HepG2 (cell line): ENCODE measurements at regions not wholly inside any gene's neighbourhood (a gene's known extent, or its start where the extent isn't known, plus 50 kb on each side); places are given as distances from the start of the nearest gene placed in this dataset.

Experiments used
- ATAC-seq: fragments of 200-7000 bp; cut with Tn5 transposase; 3 replicates; pipeline ENCODE4 v1.9.1; 2020; ENCODE audit warnings: mild to moderate bottlenecking, moderate library complexity
- BruUV-seq: library from RNA; stranded (reverse); fragments of 400-500 nt; replicated peaks from 2 replicates; lab custom pipeline; 2021; lab: Mats Ljungman, UMichigan
- CTCF ChIA-PET: fragments of 300-600 bp; formaldehyde crosslinking; extraction: SDS; loops from one replicate; lab custom pipeline; 2021; ENCODE audit warnings: low total read pairs, inconsistent platforms, low intra/inter-chr PET ratio; lab: Yijun Ruan, JAX
- POLR2A ChIA-PET: fragments of 350-600 bp; sonication (Branson Sonifier 250); formaldehyde crosslinking; loops from one replicate; lab custom pipeline; 2020; ENCODE audit warnings: antibody characterized with exemption, inconsistent platforms; lab: Yijun Ruan, JAX
- DNase-seq: peaks from one replicate; pipeline ENCODE4 v3.0.0-alpha.2; 2015; ENCODE audit warnings: low spot score
- FAIRE-seq: peaks from 3 replicates; lab custom pipeline; 2011; peaks lifted over from hg19 to GRCh38; lab: Jason Lieb, UNC
- H2AFZ ChIP-seq: one replicate; pipeline ENCODE4 v1.6.1; 2011; ENCODE audit warnings: low read length, inconsistent platforms
- H3K27ac ChIP-seq: fragments of 300-600 bp; 3 replicates; pipeline ENCODE4 v1.8.0; 2011; ENCODE audit warnings: mixed run types, mild to moderate bottlenecking, mixed read lengths, low read length, inconsistent platforms; ENCODE audit not compliant: insufficient read depth; ENCODE audit errors: extremely low read length
- H3K27me3 ChIP-seq, 2 experiments: fragments of 200-600 bp in 1 of 2; 2 replicates in 1 of 2; 3 replicates in 1 of 2; pipeline versions ENCODE4 v1.6.0 to v1.8.0; 2011; ENCODE audit warnings: low read length in 2 of 2, mild to moderate bottlenecking in 2 of 2, moderate library complexity in 2 of 2, inconsistent platforms in 1 of 2; ENCODE audit not compliant: insufficient read depth in 2 of 2, control insufficient read depth in 1 of 2
- H3K36me3 ChIP-seq, 2 experiments: fragments of 200-600 bp in 1 of 2; replicated peaks in 1 of 2; 2 replicates in 1 of 2; 3 replicates in 1 of 2; pipeline versions ENCODE4 v1.5.1 to v1.8.0; 2011; ENCODE audit warnings: low read length in 2 of 2, inconsistent platforms in 1 of 2; ENCODE audit not compliant: insufficient read depth in 2 of 2, control insufficient read depth in 1 of 2
- H3K4me1 ChIP-seq: 2 replicates; pipeline ENCODE4 v1.5.1; 2012; ENCODE audit warnings: low read length, inconsistent platforms; ENCODE audit not compliant: insufficient read depth
- H3K4me2 ChIP-seq: 2 replicates; pipeline ENCODE4 v1.6.0; 2011; ENCODE audit warnings: low read depth, low read length, inconsistent platforms
- H3K4me3 ChIP-seq, 3 experiments: fragments of 200-600 bp in 1 of 3; sonication (generic), shearing (Covaris generic) in 1 of 3; replicated peaks in 1 of 3; 2 replicates each; pipeline ENCODE4 v1.5.1; 2011 to 2016; ENCODE audit warnings: low read length in 3 of 3, inconsistent platforms in 2 of 3, low read depth in 2 of 3, mild to moderate bottlenecking in 2 of 3, control low read depth in 1 of 3, mixed read lengths in 1 of 3; ENCODE audit not compliant: insufficient read depth in 1 of 3
- H3K79me2 ChIP-seq: one replicate; pipeline ENCODE4 v1.6.1; 2011; ENCODE audit warnings: low read length, inconsistent platforms; ENCODE audit not compliant: insufficient read depth
- H3K9ac ChIP-seq: 2 replicates; pipeline ENCODE4 v1.6.0; 2011; ENCODE audit warnings: mild to moderate bottlenecking, low read depth, low read length, inconsistent platforms; ENCODE audit not compliant: insufficient read depth
- H3K9me3 ChIP-seq: 2 replicates; pipeline ENCODE4 v1.5.1; 2012; ENCODE audit warnings: mild to moderate bottlenecking, low read length
- H4K20me1 ChIP-seq: 2 replicates; pipeline ENCODE4 v1.6.0; 2011; ENCODE audit warnings: inconsistent platforms, mild to moderate bottlenecking, low read length, moderate library complexity; ENCODE audit not compliant: insufficient read depth
- IRF1 ChIP-seq: sonication (generic); formaldehyde crosslinking; IDR thresholded peaks from 2 replicates; pipeline ENCODE4 v1.4.0; 2020; ENCODE audit warnings: low read depth, mild to moderate bottlenecking, missing genetic modification reagents
- KIAA2018 ChIP-seq: sonication (generic); formaldehyde crosslinking; IDR thresholded peaks from 2 replicates; pipeline ENCODE4 v1.5.0; 2020; ENCODE audit warnings: mild to moderate bottlenecking, missing genetic modification reagents, borderline replicate concordance
- NONO ChIP-seq, 2 experiments: fragments of 450-650 bp in 1 of 2; sonication (generic) in 1 of 2; formaldehyde crosslinking in 1 of 2; IDR thresholded peaks in 1 of 2; conservative IDR thresholded peaks in 1 of 2; 2 replicates each; pipeline versions ENCODE4 v1.6.1 to v1.8.0; 2017 to 2022; ENCODE audit warnings: mild to moderate bottlenecking in 1 of 2, missing genetic modification reagents in 1 of 2, moderate library complexity in 1 of 2
- PCBP2 ChIP-seq: fragments of 200-400 bp; formaldehyde crosslinking; optimal IDR thresholded peaks from 2 replicates; pipeline ENCODE3; 2018; ENCODE audit warnings: low read length, low read depth; ENCODE audit not compliant: poor library complexity, severe bottlenecking
- PHF5A ChIP-seq: IDR thresholded peaks from one replicate; pipeline ENCODE4 v1.6.1; 2018; ENCODE audit warnings: low read depth, missing genetic modification reagents; ENCODE audit not compliant: unreplicated experiment
- POGZ ChIP-seq: sonication (generic); formaldehyde crosslinking; IDR thresholded peaks from 2 replicates; pipeline ENCODE4 v1.4.0; 2020; ENCODE audit warnings: mild to moderate bottlenecking, missing genetic modification reagents
- ZBTB1 ChIP-seq: sonication (generic); formaldehyde crosslinking; IDR thresholded peaks from 2 replicates; pipeline ENCODE4 v1.4.0; 2020; ENCODE audit warnings: missing genetic modification reagents, borderline replicate concordance
- ZC3H4 ChIP-seq: sonication (generic); formaldehyde crosslinking; IDR thresholded peaks from 2 replicates; pipeline ENCODE4 v1.4.0; 2020; ENCODE audit warnings: missing genetic modification reagents, borderline replicate concordance
- ZNF260 ChIP-seq: sonication (generic); formaldehyde crosslinking; IDR thresholded peaks from 2 replicates; pipeline ENCODE4 v1.4.0; 2020; ENCODE audit warnings: missing genetic modification reagents, low read depth, mild to moderate bottlenecking, borderline replicate concordance
- ZNF567 ChIP-seq: sonication (generic); formaldehyde crosslinking; IDR thresholded peaks from 2 replicates; pipeline ENCODE4 v1.8.1; 2023; ENCODE audit warnings: mild to moderate bottlenecking, missing genetic modification reagents, borderline replicate concordance
- WGBS: methylation state at CpG from one replicate; pipeline ENCODE4 v1.1.6; 2017; ENCODE audit warnings: low lambda C conversion rate; 5-methylcytosine and 5-hydroxymethylcytosine counted together
- in situ Hi-C: cut with HindIII; loops from 2 replicates; pipeline ENCODE4 v1.10.0; 2017; ENCODE audit warnings: low pct_unique_long_range_greater_than_20kb; ENCODE audit not compliant: extremely low pct_ligation_motif_present
- intact Hi-C: fragments of 100-400 bp; cut with micrococcal nuclease; formaldehyde crosslinking; loops from one replicate; pipeline ENCODE4 v1.10.0; 2022; ENCODE audit not compliant: unreplicated experiment

- Histone ChIP-seq H3K27ac (no peak overlapping the region), H3K9ac (no peak overlapping the region), H2AFZ (no peak overlapping the region), H3K4me1 (no peaks in the 10 kb centered on the region), H3K36me3 (no peaks in the 10 kb centered on the region), H3K4me3 (no peak overlapping the region), H4K20me1 (no peaks in the 10 kb centered on the region), H3K9me3 (no peaks in the 10 kb centered on the region), H3K27me3 (no peaks in the 10 kb centered on the region), H3K79me2 (no peaks in the 10 kb centered on the region), H3K4me2 (no peak overlapping the region)
- FAIRE-seq: no peak
- WGBS: 9% methylated on average over 3 of the region's 3 CpGs
- no peak for ATAC-seq
- ChIA-PET POLR2A (no interaction called here), CTCF (no interaction called here)
- BruUV-seq: no TSS peak
- TF ChIP-seq IRF1 (no peak), ZNF260 (no peak), PHF5A (CRISPR knock-in tag) (no peak)
- in situ Hi-C loops: no loop called here
- no peak for DNase-seq
- intact Hi-C loops: no loop called here
Measured at GRCh38 chr7:37571806-37572205, 111.8 kb upstream of the GPR141 start.

GRCh38 chr7:37577412-37577811 is 106.2 kb upstream of the GPR141 start:
- no peak for FAIRE-seq
- no peak for ATAC-seq
- CTCF ChIA-PET: no interaction called here
- no peak for DNase-seq
- H3K36me3 ChIP-seq: no peaks in the 10 kb centered on the region
- H3K9ac ChIP-seq: no peak overlapping the region
- POLR2A ChIA-PET: no interaction called here
- no peaks in the 10 kb centered on the region for H3K4me1 ChIP-seq
- H3K4me3 ChIP-seq: no peak overlapping the region
- H3K27me3 ChIP-seq: no peaks in the 10 kb centered on the region
- no peak overlapping the region for H2AFZ ChIP-seq
- in situ Hi-C loops: no loop called here
- intact Hi-C loops: no loop called here
- no peaks in the 10 kb centered on the region for H4K20me1 ChIP-seq
- H3K27ac ChIP-seq: no peak overlapping the region
- no TSS peak for BruUV-seq
- H3K9me3 ChIP-seq: no peaks in the 10 kb centered on the region
- no peaks in the 10 kb centered on the region for H3K79me2 ChIP-seq
- no peak overlapping the region for H3K4me2 ChIP-seq
- 0% methylated on average over 2 of the region's 2 CpGs for whole genome bisulfite sequencing
- TF ChIP-seq KIAA2018 (no peak), ZC3H4 (CRISPR knock-in tag) (no peak), ZNF567 (CRISPR knock-in tag) (no peak), POGZ (CRISPR knock-in tag) (no peak), ZBTB1 (CRISPR knock-in tag) (no peak), NONO (IDR thresholded peaks at IDR 0.05) (no peak), NONO (CRISPR knock-in tag; conservative IDR thresholded peaks at IDR 0.05) (no peak), PCBP2 (no peak)
